ENCODE measurements at regions not wholly inside any gene's neighbourhood (a gene's known extent, or its start where the extent isn't known, plus 50 kb on each side); places are given as distances from the start of the nearest gene placed in this dataset.

- DNase-seq (ENCODE audit: low read depth in 2 of 3, low spot score in 1 of 3), result no peak
Observed at GRCh38 chr15:96888764-96889163, 558.3 kb downstream of the NR2F2 start.

- DNase-seq (ENCODE audit: low read depth in 2 of 3, low spot score in 1 of 3), result no peak
Observed at GRCh38 chr15:96889734-96890480, 559.4 kb downstream of the NR2F2 start.

DNA sequence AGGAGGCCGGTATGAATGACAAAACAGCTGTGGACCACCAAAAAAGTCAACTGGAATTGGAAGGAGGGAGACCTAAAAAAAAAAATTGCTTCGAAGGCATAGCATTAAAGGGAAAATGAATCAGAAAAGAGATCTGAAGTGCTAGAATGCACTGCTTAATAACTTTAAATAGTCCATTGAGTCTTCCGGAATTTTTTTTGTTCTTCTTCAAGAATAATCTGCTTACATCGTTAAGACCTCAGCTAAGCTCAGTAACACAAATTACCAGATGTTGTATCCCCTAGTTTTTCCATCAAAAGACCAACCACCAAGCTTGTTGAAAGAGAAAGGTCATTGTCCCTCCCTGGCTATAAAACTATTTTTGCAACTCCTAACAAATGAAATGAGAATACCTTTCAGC lies 560.5 kb downstream of the NR2F2 start:
- DNase-seq (ENCODE audit: low read depth in 2 of 3, low spot score in 1 of 3), result no peak

GRCh38 chr15:96893159-96893906 lies 562.8 kb downstream of the NR2F2 start:
- DNase-seq (ENCODE audit: low read depth in 2 of 3, low spot score in 1 of 3), result no peak

- DNase-seq (ENCODE audit: low read depth in 2 of 3, low spot score in 1 of 3), result no peak
Observed at GRCh38 chr15:96894659-96895058, 564.2 kb downstream of the NR2F2 start.

DNA sequence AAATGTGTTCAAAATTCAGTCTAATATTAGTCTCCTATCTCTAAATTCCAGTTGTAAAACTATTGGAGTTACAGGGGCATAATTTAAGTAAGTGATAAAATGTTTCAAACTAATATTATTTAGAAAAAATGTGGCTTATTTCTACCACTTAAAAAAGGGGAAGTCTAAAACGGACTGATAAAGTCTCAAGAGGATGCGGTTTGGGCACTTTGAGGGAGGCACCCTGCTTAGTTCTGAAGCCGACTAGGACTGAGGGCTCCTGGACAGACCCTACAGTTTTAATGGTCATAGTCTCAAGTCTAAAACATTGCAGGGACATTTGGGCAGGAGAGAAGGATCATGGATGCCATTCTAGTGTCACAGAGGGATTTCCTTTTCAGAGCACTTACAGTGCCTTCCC lies 566.3 kb downstream of the NR2F2 start:
- DNase-seq (ENCODE audit: low read depth in 2 of 3, low spot score in 1 of 3), result no peak

GRCh38 chr15:96914081-96914480 lies 583.6 kb downstream of the NR2F2 start:
- DNase-seq (ENCODE audit: low read depth in 2 of 3, low spot score in 1 of 3), result no peak

- DNase-seq (ENCODE audit: low read depth in 2 of 3, low spot score in 1 of 3), result no peak
Observed at GRCh38 chr15:96916750-96917149, 586.2 kb downstream of the NR2F2 start.

DNA sequence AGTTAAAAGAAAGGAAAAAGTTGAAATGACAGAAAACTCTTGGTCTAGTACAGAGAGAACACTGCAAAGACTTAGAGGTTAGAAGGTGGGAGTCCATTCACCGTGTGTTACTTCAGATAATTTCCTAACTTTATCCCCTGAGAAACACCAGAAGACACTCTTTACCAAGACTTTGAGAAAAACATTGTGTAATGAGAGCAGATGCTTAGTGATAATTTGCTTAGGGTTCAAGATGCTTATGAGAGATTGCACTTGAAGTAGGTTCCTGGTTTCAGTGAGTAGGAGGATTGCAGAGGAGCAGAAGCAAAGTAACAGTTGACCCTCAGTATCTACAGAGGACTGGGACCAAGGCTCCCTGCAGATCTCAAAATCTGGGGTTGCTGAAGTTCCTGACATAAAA lies 594.1 kb downstream of the NR2F2 start:
- DNase-seq (ENCODE audit: low read depth in 2 of 3, low spot score in 1 of 3), result no peak

DNA sequence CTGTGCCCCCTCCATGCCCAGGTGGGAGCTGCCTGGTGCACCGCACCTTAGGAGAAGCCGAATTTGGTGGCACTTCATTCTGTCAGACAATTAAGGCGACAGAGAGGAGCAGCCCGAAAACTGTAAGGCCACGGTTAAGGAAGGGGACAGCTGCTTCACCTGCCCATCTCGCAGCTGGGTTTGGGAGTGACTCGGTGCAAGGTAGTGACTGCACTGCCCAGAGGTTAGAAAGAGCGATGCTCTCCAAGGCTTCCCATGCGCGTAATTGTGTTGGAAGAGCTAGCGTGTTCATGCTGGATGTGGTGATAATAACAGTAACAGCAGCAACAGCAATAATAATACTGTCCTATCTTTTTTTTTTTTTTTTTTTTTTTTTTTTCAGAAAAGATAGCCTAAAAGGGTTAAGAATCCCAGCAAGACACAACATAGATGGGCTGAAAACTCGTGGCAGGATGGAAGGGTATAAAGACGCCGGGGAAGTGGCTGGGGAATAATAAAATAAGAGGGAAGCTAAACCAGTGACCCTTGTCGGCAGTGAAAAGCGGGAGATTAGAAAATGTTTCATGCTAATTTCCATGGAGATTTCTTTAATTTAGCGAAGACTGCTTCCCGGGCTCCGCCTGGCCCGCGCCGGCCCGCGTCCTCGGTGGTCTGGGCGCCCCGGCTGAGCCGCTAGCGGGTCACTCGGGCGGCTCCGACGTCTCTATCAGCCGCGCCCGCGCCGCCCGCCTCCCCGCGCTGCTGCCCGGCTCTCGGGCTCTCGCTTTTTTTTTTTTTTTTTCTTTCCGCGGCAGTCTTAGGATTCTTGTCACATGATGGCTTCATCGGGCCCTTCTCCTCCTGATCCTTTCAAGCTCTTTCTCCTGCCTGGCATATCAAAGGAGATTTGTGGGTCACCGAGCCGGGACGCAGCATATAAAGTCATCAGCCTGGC lies 617.1 kb downstream of the NR2F2 start:
- DNase-seq (ENCODE audit: low read depth in 2 of 3, low spot score in 1 of 3), result no peak

DNA sequence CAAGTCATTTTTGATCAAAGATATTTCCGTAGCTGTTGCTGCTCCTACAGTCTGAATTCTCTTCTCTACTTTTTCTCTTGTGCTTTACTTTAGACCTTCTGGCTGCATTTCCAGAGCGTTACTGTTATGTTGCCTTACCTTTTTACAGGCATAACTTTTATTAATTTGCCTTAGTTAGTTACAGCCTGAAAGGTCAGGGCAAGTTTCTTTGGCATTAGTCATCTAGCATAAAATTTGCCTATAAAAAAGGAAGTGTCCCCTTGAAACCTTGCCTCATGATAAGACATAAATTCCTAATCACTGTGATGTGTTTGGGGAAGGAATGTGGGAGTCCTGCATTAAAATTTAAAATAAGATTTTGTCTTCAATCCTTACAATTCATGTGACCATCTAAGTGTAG lies 618.5 kb downstream of the NR2F2 start:
- no peak for DNase-seq (ENCODE audit: low read depth in 2 of 3, low spot score in 1 of 3)

DNA sequence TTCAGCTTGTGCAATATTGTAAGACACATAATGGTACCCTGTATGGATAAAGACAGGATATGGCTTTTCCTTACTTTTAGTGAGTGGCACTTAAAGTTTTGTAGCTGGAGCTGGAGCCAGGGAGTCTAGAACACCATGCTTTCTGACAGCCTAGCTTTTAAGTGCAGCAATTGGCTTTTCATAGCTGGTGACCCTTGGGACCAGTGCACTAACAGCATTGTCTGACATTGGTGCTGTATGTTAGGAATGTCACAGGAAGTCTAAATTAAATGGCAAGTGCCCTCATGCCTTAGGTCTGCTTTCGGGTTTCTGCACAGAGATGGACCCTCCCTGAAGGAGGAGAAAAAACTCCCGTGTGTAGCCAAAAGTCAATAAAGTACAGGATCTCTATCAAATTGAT lies 628.2 kb downstream of the NR2F2 start:
- no peak for DNase-seq (ENCODE audit: low read depth in 2 of 3, low spot score in 1 of 3)

DNA sequence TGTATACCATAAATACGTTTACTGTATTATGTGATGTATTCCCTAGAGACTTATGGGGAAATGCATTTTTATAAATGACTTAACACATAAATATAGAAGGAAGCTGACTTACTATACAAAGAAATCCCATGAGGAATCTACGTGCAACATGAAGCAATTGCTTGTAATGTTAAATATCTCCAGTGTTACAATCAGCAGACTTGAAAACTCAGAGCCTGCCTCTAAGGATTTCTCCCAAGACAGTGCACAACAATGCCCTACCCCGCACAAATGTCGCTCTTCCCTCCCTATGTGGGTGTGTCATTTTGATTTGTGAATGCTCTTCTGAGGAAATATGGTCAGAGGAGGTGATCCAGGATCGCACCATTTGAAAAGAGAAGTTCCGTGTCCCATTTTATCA lies 629.0 kb downstream of the NR2F2 start:
- no peak for DNase-seq (ENCODE audit: low read depth in 2 of 3, low spot score in 1 of 3)

DNA sequence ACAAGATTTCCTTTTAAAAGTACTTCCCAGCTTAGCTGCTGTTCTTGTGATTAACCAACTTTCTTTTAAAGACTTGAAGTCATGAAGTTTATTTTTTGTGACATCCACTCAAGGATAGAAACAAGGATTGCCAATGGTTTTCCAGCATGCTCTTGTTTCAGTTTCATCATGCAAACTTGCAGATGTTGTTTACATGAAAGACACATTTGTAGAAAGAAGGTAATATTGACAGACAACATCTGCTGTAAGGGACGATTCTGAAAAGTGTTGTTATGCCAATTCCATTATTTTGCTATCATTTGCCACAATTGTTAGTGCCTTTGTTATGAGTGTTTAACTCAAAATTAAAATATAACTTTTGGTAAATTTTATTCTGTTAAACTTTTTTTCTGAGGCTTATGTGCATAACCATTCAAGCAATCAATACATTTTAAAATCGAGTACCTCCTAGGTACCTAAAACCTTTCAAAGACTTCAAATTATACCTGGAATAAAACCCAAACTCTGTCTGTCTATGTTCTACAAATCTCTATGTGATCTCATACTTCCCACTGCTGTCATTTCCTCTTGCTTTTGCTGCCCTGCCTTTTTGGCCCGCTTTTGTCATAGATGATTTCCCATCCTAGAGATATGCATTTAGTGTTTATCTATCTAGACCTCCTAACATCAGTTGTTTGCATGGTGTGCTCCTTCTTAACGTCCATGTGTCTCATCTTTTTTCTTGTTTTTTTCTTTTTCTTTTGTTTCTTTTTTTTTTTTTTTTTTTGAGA lies 630.4 kb downstream of the NR2F2 start:
- DNase-seq (ENCODE audit: low read depth in 2 of 3, low spot score in 1 of 3), result no peak

DNA sequence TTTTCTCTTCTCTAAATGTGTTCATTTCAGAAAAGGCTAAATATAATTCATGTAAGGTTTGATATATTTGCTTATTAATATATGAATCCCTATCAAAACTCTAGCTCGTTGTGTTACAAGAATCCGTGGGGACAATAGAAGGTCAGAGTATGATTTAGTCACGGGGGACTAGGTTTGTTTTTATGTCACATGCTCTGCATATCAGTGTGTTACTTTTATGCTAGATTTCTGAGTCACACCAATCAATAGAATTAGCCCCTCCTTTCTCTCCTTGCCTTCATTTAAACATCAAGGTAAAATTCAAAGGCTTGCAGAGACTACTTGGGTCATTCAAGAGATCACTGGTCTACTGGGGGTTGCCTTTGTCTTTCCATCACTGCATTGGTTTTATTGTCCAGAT lies 636.1 kb downstream of the NR2F2 start:
- DNase-seq (ENCODE audit: low read depth in 2 of 3, low spot score in 1 of 3), result no peak

DNA sequence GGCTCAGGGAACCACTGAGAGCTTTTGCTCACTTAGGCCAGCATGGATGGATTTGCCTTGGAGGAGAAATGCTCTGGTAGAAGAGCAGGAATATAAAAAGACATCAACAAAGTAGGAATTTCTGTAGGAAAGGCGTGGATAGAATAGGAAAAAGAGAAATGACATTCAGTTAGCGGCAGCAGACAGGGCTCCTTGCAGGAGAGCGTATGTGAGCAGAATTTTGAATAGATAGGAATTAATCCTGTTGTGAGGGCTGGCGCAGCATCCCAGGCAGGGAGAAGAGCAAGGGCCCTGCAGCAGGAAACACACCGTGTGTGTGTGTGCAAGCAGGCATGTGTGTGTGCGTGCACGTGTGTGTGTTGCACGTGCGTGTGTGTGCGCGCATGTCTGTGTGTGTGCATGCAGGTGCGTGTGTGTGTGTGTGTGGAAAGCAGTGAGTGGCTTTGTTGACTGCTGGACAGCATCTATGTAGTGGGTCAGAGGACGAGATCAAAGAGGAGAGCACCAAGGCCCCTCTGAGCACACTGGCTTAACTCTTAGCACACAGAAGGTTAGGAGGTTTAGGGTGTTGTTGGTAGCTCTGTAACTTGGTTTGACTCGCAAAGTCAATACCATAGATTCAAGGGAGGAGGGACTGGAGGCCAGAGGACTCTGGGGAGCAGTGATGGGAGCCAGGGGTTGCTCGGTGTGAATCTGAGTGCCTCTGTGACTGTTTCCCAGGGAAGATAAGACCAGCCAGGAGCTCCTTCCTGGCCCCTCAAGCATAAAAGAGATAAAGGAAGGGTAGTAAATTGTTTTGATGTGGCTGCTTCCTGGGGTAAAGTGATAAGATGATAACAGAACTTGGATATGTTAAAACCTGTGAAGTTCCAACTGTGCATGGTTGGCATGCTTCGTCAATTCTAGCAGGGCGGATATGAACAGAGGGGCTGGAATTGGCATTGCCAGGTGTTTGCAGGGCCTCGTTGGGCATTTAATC lies 639.5 kb downstream of the NR2F2 start:
- DNase-seq (ENCODE audit: low read depth in 2 of 3, low spot score in 1 of 3), result no peak

DNA sequence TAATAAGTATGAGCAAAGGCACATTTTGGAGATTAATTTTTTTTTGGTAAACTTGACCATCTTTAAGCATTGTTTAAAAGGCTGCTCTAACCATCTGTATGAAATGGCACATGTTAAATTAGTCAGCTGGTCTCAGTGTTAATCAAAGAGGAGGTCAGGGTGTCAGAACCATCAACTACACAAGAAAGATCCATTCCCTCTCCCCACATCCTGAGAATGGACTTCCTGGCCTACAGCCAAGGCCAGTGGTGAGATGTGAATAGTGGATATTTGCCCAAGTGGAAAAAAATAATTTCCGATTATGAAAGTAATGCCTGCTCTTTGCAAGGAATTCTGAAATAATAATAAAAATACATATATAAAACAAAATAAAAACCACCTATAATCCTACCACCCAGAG lies 641.7 kb downstream of the NR2F2 start:
- DNase-seq (ENCODE audit: low read depth in 2 of 3, low spot score in 1 of 3), result no peak

- no peak for DNase-seq (ENCODE audit: low read depth in 2 of 3, low spot score in 1 of 3)
Observed at GRCh38 chr15:96974761-96975160, 644.3 kb downstream of the NR2F2 start.

DNA sequence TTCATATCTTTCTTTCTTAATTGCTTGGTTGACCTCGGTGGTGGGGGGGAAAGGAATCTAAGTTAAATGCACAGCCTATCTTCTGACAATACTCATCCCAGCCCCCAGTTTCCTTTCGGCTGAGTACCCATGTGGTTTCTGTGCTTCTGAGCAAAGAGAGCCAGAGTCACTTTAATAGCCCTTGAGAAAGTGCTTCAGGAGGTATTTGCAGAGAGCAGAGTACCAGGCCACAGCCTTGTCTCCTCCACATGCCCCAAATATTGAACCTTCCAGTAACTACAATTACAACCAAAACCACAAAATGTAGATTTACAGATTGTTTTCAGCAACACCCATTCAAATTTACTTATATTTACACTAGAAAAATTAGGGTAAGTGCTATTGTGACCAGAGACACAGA lies 647.4 kb downstream of the NR2F2 start:
- DNase-seq (ENCODE audit: low read depth in 2 of 3, low spot score in 1 of 3), result no peak

Data from stimulated activated CD4-positive, alpha-beta T cell treated with anti-CD3 and anti-CD28 coated beads, Interleukin-12 subunit alpha, Interleukin-12 subunit beta, amount 100 ng/mL, for 48 hours (primary cell).